H9 (cell line): ENCODE measurements at regions not wholly inside any gene's neighbourhood (a gene's known extent, or its start where the extent isn't known, plus 50 kb on each side); places are given as distances from the start of the nearest gene placed in this dataset.

Experiments used
- DNase-seq: peaks from one replicate; pipeline ENCODE4 v3.0.0-alpha.2; 2017
- H2AFZ ChIP-seq: one replicate; pipeline ENCODE4 v1.6.1; 2013; ENCODE audit warnings: mild to moderate bottlenecking, low read length, control low read depth, moderate library complexity
- H2AK5ac ChIP-seq: 2 replicates; pipeline ENCODE4 v1.6.1; 2013; ENCODE audit warnings: low read length, control low read depth, mixed read lengths; ENCODE audit not compliant: insufficient read length
- H2BK120ac ChIP-seq: one replicate; pipeline ENCODE4 v1.6.1; 2013; ENCODE audit warnings: low read depth, mild to moderate bottlenecking, low read length, control low read depth, inconsistent platforms; ENCODE audit not compliant: poor library complexity, severe bottlenecking
- H2BK12ac ChIP-seq: 2 replicates; pipeline ENCODE4 v1.6.1; 2013; ENCODE audit warnings: low read length, control low read depth, mixed read lengths, low read depth; ENCODE audit not compliant: insufficient read length
- H2BK15ac ChIP-seq: 2 replicates; pipeline ENCODE4 v1.6.1; 2013; ENCODE audit warnings: low read depth, low read length, control low read depth
- H2BK20ac ChIP-seq: one replicate; pipeline ENCODE4 v1.6.1; 2013; ENCODE audit warnings: low read depth, mild to moderate bottlenecking, low read length, control low read depth, inconsistent platforms; ENCODE audit not compliant: poor library complexity, severe bottlenecking
- H2BK5ac ChIP-seq: 2 replicates; pipeline ENCODE4 v1.6.1; 2013; ENCODE audit warnings: low read length, control low read depth, mixed read lengths; ENCODE audit not compliant: insufficient read length
- H3K14ac ChIP-seq: 2 replicates; pipeline ENCODE4 v1.6.1; 2013; ENCODE audit warnings: low read length, control low read depth; ENCODE audit not compliant: insufficient read depth
- H3K18ac ChIP-seq: 2 replicates; pipeline ENCODE4 v1.6.1; 2013; ENCODE audit warnings: low read depth, mild to moderate bottlenecking, mixed read lengths, low read length, control low read depth; ENCODE audit not compliant: insufficient read length
- H3K23ac ChIP-seq: 2 replicates; pipeline ENCODE4 v1.6.1; 2013; ENCODE audit warnings: low read length, control low read depth, mixed read lengths, low read depth; ENCODE audit not compliant: insufficient read length
- H3K23me2 ChIP-seq: 2 replicates; pipeline ENCODE4 v1.6.1; 2013; ENCODE audit warnings: low read depth, mild to moderate bottlenecking, mixed read lengths, low read length, control low read depth; ENCODE audit not compliant: insufficient read length, poor library complexity, severe bottlenecking
- H3K27ac ChIP-seq: 2 replicates; pipeline ENCODE4 v1.5.1; 2013; ENCODE audit warnings: low read length, control low read depth, mixed read lengths, low read depth; ENCODE audit not compliant: insufficient read length
- H3K27me3 ChIP-seq: 2 replicates; pipeline ENCODE4 v1.6.1; 2013; ENCODE audit warnings: low read length, control low read depth, inconsistent platforms; ENCODE audit not compliant: insufficient read depth
- H3K4ac ChIP-seq: 2 replicates; pipeline ENCODE4 v1.6.1; 2013; ENCODE audit warnings: low read depth, mild to moderate bottlenecking, control low read depth, inconsistent platforms, low read length, moderate library complexity
- H3K4me1 ChIP-seq: 2 replicates; pipeline ENCODE4 v1.6.1; 2013; ENCODE audit warnings: low read length, control low read depth, inconsistent platforms; ENCODE audit not compliant: insufficient read depth
- H3K4me2 ChIP-seq: 2 replicates; pipeline ENCODE4 v1.6.1; 2013; ENCODE audit warnings: low read length, control low read depth, mixed read lengths; ENCODE audit not compliant: insufficient read length, insufficient read depth
- H3K56ac ChIP-seq: 2 replicates; pipeline ENCODE4 v1.6.1; 2013; ENCODE audit warnings: low read depth, mild to moderate bottlenecking, mixed read lengths, low read length, control low read depth; ENCODE audit not compliant: insufficient read length
- H3K79me1 ChIP-seq: 2 replicates; pipeline ENCODE4 v1.6.1; 2013; ENCODE audit warnings: low read depth, mild to moderate bottlenecking, moderate library complexity, low read length, control low read depth, inconsistent platforms; ENCODE audit not compliant: insufficient read depth, poor library complexity, severe bottlenecking
- H3K79me2 ChIP-seq: 2 replicates; pipeline ENCODE4 v1.6.1; 2013; ENCODE audit warnings: low read length, control low read depth, inconsistent platforms; ENCODE audit not compliant: insufficient read depth
- H3K9ac ChIP-seq: 2 replicates; pipeline ENCODE4 v1.6.1; 2013; ENCODE audit warnings: low read length, control low read depth, mixed read lengths; ENCODE audit not compliant: insufficient read length; ENCODE audit errors: extremely low read depth
- H3K9me3 ChIP-seq: one replicate; pipeline ENCODE4 v1.6.1; 2013; ENCODE audit warnings: low read depth, low read length, inconsistent platforms; ENCODE audit not compliant: control insufficient read depth
- H3T11ph ChIP-seq: one replicate; pipeline ENCODE4 v1.6.1; 2013; ENCODE audit warnings: mild to moderate bottlenecking, low read length, control low read depth, inconsistent platforms
- H4K20me1 ChIP-seq: one replicate; pipeline ENCODE4 v1.6.1; 2013; ENCODE audit not compliant: control insufficient read depth, insufficient read length, insufficient read depth
- H4K5ac ChIP-seq: 2 replicates; pipeline ENCODE4 v1.6.1; 2013; ENCODE audit warnings: low read depth, mild to moderate bottlenecking, mixed read lengths, low read length, control low read depth; ENCODE audit not compliant: insufficient read length
- H4K8ac ChIP-seq: replicated peaks from 2 replicates; pipeline ENCODE4 v1.6.1; 2013; ENCODE audit warnings: low read length, control low read depth, mixed read lengths, low read depth; ENCODE audit not compliant: insufficient read length
- H4K91ac ChIP-seq: 2 replicates; pipeline ENCODE4 v1.6.1; 2013; ENCODE audit warnings: low read depth, mild to moderate bottlenecking, moderate library complexity, mixed read lengths, low read length, control low read depth; ENCODE audit not compliant: insufficient read length
- H3K27ac Mint-ChIP-seq, 3 experiments: 2 replicates in 2 of 3; 3 replicates in 1 of 3; pipeline ENCODE4 v1.8.0; 2020 to 2021; ENCODE audit warnings: mixed read lengths in 3 of 3, mild to moderate bottlenecking in 1 of 3, moderate library complexity in 1 of 3
- H3K27me3 Mint-ChIP-seq: 2 replicates; pipeline ENCODE4 v1.8.0; 2021; ENCODE audit warnings: low read depth, mild to moderate bottlenecking, moderate library complexity, mixed read lengths
- H3K36me3 Mint-ChIP-seq, 3 experiments: 2 replicates in 2 of 3; 3 replicates in 1 of 3; pipeline ENCODE4 v1.8.0; 2020 to 2021; ENCODE audit warnings: low read depth in 3 of 3, mixed read lengths in 3 of 3; ENCODE audit not compliant: insufficient read depth in 1 of 3
- H3K4me1 Mint-ChIP-seq, 2 experiments: 2 replicates each; pipeline ENCODE4 v1.8.0; 2020; ENCODE audit warnings: mixed read lengths in 2 of 2
- H3K4me3 Mint-ChIP-seq, 2 experiments: 2 replicates in 1 of 2; 3 replicates in 1 of 2; pipeline ENCODE4 v1.8.0; 2020 to 2021; ENCODE audit warnings: mild to moderate bottlenecking in 2 of 2, mixed read lengths in 2 of 2, moderate library complexity in 1 of 2
- H3K9me3 Mint-ChIP-seq, 2 experiments: 2 replicates in 1 of 2; 3 replicates in 1 of 2; pipeline ENCODE4 v1.8.0; 2020; ENCODE audit warnings: mild to moderate bottlenecking in 2 of 2, mixed read lengths in 2 of 2, moderate library complexity in 1 of 2
- WGBS: extraction: QIAGEN DNeasy Blood & Tissue Kit; methylation state at CpG from one replicate; pipeline ENCODE4 v1.1.7; 2013; ENCODE audit warnings: missing lambda C conversion rate, low lambda C conversion rate, mixed read lengths; ENCODE audit not compliant: insufficient read length; ENCODE audit errors: extremely low coverage; 5-methylcytosine and 5-hydroxymethylcytosine counted together
- TF ChIP-seq, protein P1 (sequence below): fragments of 200-600 bp; sonication (generic); conservative IDR thresholded peaks from 3 replicates; pipeline ENCODE4 v1.8.0; 2021; ENCODE audit warnings: antibody characterized with exemption, mild to moderate bottlenecking

DNA sequence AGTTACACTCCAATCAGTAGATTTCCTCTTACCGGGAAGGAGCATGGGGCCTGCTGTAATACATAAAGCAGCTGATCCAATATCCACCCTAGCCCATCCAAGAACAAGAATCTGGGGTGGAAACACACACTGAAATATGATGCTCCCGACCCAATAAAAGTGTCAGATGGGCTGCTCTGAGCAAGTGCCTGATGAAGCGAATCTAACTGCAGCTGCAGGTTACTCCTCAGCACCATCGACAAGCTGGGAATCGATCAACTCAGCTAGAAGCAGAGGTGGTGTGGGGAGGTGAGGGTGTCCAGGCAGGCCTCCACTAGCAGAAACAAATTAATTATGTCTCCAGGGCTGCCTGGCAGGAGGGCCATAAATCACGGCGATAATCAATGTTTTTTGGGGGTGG is 64.0 kb upstream of the WSCD2 start:
- H3K27me3 ChIP-seq: no peaks in the 10 kb centered on the region
- no peaks in the 10 kb centered on the region for H3K79me2 ChIP-seq
- H2AFZ ChIP-seq: no peak overlapping the region
- no peak overlapping the region for H3K18ac ChIP-seq
- Mint-ChIP-seq H3K36me3 (no peaks in the 10 kb centered on the region), H3K4me1 (peaks cover 0 to 6% of the 10 kb centered on the region in 2 experiments; a peak in 1 of 4 replicates), H3K27me3 (no peaks in the 10 kb centered on the region; the same call in none of the 2 replicates), H3K9me3 (no peaks in the 10 kb centered on the region; a peak in 1 of 5 replicates), H3K27ac (no peak overlapping the region), H3K4me3 (no peak overlapping the region)
- no peak overlapping the region for H3K56ac ChIP-seq
- no peak overlapping the region for H4K91ac ChIP-seq
- H3K4me1 ChIP-seq: no peaks in the 10 kb centered on the region
- DNase-seq: no peak
- no peak overlapping the region for H4K5ac ChIP-seq
- H3K23me2 ChIP-seq: no peaks in the 10 kb centered on the region
- H3K79me1 ChIP-seq: no peaks in the 10 kb centered on the region
- no peak overlapping the region for H3K4ac ChIP-seq
- H2AK5ac ChIP-seq: no peak overlapping the region
- no peak overlapping the region for H3T11ph ChIP-seq
- no peak overlapping the region; the same call in 1 of the 2 replicates for H3K14ac ChIP-seq
- H3K23ac ChIP-seq: no peak overlapping the region
- H3K4me2 ChIP-seq: no peak overlapping the region
- no peak overlapping the region for H2BK5ac ChIP-seq
- no peak overlapping the region for H3K27ac ChIP-seq
- H4K8ac ChIP-seq: no peak overlapping the region
- H2BK15ac ChIP-seq: no peak overlapping the region
- TF ChIP-seq, protein P1, sequence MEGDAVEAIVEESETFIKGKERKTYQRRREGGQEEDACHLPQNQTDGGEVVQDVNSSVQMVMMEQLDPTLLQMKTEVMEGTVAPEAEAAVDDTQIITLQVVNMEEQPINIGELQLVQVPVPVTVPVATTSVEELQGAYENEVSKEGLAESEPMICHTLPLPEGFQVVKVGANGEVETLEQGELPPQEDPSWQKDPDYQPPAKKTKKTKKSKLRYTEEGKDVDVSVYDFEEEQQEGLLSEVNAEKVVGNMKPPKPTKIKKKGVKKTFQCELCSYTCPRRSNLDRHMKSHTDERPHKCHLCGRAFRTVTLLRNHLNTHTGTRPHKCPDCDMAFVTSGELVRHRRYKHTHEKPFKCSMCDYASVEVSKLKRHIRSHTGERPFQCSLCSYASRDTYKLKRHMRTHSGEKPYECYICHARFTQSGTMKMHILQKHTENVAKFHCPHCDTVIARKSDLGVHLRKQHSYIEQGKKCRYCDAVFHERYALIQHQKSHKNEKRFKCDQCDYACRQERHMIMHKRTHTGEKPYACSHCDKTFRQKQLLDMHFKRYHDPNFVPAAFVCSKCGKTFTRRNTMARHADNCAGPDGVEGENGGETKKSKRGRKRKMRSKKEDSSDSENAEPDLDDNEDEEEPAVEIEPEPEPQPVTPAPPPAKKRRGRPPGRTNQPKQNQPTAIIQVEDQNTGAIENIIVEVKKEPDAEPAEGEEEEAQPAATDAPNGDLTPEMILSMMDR: no peak
- H2BK20ac ChIP-seq: no peak overlapping the region
- WGBS: no CpG with 5 or more reads among the region's 7 CpGs
- H3K9ac ChIP-seq: no peak overlapping the region
- H3K9me3 ChIP-seq: no peaks in the 10 kb centered on the region
- H2BK120ac ChIP-seq: no peak overlapping the region
- H4K20me1 ChIP-seq: no peaks in the 10 kb centered on the region
- no peak overlapping the region for H2BK12ac ChIP-seq
